Dedifferentiated amniotic fluid mesenchymal stem cell (primary cell): ENCODE measurements at regions not wholly inside any gene's neighbourhood (a gene's known extent, or its start where the extent isn't known, plus 50 kb on each side); places are given as distances from the start of the nearest gene placed in this dataset.

Source experiments
- DNase-seq: peaks from one replicate; pipeline ENCODE4 v3.0.0-alpha.2; 2016; ENCODE audit errors: extremely low spot score

DNA sequence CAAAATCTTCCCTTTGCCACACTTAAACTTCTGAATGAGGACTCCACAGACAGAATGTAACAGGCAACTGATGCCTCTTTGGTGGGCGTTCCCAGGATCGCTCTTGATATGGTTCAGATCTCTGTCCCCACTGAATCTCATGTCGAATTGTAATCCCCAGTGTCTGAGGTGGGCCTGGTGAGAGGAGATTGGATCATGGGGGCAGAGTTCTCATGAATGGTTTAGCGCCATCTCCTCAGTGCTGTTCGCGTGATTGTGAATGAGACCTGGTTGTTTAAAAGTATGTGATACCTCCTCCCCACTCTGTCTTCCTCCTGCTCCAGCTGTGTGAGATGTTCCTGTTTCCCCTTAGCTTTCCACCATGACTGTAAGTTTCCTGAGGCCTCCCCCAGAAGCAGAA, 111.1 kb upstream of the SLC66A3 start:
- no peak for DNase-seq

DNA sequence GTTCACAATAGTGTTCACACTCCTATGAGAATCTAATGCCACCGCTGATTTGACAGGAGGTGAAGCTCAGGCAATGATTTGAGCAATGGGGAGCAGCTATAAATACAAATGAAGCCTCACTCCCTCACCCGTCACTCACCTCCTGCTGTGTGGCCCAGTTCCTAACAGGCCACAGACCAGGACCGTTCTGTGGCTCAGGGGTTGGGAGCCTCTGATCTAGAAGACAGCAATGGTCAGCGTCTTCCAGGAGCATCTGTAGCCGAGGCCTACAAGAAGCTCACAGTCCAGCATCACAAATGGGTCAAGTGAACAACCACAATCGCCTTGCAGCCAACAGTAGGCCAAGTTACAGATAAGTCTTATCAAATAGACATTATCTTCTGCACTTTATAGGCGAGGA, 110.0 kb upstream of the SLC66A3 start:
- no peak for DNase-seq

DNA sequence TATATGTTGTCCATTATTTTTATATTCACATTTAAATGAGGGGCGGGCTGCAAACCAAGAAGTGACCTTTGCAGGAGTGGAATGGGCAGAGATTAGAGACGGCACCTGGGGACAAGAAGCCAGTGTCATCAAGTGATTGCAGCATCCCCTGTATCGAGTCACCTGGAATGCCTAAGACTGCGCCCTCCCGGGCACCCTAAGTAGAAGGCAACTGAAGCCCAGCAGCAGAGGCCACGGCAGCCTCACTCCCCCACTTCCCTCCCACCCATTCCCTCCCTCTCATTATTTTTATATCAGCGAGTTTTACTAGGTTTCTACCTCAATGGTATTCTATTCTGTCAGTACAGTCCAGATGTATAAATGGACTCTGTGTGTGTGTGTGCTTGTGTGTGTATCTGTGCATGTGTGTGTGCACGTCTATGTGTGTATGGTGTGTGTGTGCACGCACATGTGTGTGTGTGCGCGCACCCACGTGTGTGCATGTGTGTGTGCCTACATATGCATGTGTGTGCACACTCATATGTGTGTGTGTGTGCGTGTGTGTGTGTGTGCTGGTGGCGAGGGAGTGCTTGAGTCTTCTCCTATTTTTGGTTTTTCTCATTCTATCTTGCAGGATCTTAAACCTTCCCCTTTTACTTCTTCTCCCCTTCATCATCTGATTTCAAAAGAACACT, 106.8 kb upstream of the SLC66A3 start:
- DNase-seq = no peak

DNA sequence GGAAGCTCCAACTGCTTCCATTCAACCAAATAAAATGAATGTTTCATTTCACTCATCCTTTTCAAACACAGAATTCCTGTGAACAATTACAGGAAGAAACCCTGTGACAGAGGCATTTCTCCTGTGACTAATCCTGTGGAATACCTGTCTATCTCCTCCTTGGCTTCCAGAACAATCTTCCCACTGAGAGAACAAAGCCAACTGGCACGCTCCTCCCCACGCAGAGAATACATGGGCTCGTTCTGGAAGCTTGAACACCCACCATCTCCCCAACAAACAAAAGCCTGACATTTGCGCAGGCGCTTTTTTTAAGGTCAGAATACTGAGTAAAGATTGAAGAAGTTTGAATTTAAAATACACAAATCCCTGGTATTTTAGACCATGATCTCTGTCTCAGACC, 104.7 kb upstream of the SLC66A3 start:
- DNase-seq = no peak

DNA sequence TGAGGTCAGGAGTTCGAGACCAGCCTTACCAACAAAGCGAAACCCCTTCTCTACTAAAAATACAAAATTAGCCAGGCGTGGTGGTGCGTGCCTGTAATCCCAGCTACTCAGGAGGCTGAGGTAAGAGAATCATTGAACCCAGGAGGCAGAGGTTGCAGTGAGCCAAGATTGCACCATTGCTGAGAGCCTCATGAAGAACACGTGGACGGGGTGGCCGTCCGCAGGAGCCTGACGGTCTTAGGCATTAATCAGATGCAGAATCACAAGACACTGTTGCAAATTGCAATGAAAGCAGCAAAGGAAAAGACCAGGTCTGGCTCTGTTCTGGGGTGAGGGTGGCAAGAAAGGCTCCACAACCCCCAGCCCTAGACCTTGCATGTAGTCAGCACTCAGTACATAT, 104.0 kb upstream of the SLC66A3 start:
- DNase-seq = no peak

DNA sequence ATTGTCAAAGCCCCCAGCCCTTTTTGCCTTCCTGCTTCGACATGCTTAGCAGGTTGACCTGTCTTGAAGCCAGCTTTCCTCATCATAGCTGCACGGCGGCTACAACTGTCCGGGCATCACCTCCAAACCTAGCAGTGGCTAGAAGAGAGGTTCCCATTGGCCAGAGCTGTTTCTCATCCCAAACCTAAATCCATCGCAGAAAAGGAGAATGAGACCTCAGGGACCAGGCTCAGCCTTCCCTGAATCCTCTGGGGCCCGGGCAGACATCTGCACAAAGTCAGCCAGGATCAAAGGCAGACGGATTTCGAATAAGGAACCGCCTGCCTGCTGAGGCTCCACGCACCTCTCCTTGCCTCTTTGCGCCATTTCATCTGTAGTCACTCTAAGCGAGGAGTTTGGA, 101.7 kb upstream of the SLC66A3 start:
- DNase-seq = no peak

DNA sequence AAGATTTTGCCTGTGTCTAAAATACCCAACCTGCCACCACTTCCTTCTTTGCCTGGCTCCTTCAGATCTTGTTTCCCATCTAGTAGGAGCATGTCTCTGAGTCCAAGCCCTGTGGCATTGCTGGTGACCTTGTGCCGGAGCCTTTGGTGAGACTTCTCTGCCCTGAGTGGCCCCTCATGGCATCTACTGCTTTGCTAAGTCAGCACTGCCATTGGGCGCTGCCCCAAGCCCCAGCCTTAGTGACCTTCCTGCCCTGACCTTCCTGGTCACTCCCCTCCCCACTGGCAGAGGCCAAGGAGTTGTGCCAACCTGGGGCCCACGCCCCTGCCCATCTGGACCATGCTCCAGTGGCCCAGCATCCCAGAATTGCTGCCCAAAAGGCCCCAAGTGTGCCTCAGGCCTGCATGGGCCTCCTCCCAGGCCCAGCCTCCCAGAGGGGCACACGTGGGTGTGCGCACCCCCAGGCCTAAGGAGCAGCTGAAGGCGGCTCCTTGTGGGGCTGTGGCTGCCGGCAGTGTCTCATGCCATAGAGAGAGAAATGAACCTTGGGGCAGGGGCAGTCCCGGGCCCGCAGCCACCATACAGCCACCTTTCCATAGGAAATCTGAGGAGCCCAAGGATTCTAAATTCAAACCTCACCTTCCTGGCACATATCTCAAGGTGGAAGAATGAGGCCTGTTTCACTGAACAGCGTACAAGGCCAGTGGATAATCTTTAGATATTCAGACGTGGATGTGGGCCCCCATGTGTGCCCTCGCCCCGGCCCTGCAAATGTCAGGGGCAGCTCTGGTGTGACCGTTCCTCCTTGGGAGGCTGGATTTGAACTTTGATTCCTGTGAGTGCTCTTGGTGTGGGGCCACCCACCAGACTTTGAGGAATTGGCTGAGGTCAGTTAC, 100.2 kb upstream of the SLC66A3 start:
- DNase-seq = no peak

DNA sequence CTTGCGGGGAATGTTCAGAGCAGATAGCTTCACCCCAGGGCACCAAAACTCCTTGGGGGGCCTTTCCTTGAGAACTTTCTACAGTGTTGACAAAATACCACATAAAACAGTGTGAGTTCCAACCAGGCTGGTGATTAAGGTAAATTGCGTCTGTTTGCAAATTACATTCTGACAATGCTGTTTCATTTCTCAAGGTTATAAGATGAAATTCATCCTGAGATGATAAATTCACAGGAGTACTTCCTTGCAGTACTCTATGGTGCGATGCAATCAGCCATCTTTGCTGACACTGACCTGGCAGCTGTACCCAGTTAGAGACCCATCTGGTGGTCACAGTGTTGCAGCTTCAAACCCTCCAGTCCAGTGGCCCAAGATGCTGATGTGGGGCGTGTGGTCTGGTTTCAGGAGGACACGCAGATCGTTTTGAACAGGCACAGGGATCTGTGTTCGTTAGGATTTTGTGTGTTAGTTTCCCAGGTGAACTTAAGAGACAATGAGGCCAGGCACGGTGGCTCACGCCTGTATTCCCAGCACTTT, 99.5 kb upstream of the SLC66A3 start:
- DNase-seq = no peak

DNA sequence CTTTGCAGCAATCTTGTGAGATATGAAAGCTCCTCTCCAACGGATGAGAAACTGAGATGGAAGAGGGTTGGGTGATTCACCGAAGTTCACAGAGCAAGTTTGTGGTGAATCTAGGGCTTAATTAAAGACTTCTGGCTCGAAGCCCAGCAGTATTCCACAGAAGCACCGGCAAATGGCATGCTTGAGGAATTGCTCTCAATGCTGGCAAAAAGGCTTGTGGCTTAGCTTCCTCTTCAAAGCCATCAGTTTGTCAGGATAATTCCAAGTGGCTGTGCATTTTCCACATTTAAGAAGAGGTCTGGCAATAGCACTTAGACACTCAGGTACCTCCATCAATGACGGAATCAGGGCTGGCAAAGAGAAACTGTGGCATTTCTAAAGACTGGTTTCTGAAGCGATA, 98.7 kb upstream of the SLC66A3 start:
- peak; percentile 48 for DNase-seq

DNA sequence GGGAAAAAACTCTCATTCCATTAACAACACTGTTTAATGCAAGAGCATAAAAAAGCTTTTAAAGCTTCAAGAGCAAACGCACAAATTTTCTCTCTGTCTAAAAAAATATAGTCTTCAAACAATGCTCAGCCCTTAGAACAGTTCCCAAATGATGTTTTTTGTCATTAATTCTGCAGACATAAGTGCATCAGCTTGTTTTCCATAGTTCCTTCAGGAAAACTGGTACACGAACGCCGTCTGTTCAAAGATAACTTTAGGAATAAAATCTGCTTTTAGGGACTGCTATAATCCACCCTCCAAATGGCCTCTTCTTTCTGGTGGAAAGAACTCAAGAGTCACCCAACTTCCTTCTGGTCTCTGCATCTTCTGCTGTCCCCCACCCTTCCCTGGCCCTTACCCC, 98.2 kb upstream of the SLC66A3 start:
- no peak for DNase-seq

DNA sequence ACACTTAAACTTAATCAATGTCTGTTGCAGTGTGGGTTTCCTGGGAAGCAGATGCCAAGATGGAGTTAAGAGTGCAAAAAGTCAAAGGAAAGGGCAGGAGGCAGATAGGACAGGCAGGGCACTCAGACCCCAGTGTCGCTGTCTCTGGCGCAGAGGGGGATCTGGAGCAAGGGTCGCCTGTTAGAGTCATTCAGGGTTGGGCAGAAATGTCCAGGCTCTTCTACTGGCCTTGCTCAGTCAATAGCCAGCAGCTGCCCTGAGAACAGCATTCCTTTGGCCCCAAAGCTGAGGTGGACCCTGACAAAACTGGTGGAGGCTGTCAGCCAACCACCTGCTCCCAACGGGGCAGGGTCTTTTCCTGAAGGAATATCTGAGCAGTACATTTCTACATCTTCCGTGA, 97.1 kb upstream of the SLC66A3 start:
- no peak for DNase-seq

DNA sequence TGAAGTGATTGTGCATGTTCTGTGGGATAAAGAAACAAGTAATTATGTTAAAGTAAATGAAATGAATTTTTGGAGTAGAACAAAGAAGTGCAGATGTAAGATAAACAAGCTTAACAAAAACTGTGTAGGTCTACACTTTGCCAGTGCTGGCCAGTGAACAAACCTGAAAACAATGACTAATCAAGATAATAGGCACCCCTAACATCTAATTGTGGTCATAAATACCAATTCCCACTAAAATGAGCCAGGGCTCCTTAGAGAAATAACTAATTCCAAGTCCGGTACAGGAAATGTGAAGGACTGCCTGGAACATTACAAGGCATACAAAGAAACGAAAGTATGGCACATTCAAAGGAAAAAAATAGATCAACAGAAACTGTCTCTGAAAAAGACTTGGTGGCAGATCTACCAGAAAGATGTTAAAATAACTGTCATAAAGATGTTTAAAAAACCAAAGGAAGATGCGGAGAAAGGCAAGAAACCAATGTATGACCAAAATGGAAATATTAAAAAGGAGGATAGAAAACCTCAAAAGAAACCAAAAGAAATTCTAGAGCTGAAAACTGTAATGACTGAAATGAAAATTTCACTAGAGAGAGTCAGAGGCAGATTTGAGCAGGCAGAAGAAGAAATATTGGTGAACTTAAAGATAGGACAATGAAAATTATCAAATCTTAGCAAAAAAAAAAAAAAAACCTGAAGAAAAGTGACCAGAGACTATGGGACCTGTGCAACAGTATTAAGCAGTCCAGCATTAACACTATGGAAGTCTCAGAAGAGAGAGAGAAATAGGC, 94.7 kb upstream of the SLC66A3 start:
- no peak for DNase-seq

DNA sequence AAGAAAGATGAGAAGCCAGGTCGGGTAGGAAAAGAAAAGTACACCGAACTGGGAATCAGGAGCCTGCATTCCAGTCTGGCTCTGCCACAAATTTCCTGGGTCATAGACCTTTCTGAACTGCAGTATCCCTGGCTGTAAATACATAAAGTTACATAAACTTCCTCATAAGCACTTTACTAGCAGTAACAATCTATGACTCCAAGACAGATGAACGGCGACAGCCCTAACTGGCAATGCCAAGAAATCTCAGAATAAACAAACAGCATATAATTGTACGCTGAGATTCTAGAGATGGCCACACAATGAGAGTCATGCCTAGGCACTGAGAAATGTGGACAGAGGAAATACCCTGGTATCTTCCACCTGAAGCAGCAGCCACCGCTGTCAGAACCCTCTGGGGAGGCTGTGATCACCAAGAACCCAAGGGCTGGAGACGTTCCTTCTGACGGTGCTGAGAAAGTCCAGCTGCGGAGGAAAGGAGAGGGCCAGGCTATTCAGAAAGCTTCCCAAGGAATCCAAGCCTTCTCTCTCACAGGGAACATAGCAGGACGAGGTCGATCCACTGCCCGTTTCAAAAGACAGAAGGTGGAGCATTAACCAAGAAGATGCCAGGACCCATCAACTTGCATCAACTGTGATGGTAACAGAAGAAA, 89.3 kb upstream of the SLC66A3 start:
- no peak for DNase-seq

DNA sequence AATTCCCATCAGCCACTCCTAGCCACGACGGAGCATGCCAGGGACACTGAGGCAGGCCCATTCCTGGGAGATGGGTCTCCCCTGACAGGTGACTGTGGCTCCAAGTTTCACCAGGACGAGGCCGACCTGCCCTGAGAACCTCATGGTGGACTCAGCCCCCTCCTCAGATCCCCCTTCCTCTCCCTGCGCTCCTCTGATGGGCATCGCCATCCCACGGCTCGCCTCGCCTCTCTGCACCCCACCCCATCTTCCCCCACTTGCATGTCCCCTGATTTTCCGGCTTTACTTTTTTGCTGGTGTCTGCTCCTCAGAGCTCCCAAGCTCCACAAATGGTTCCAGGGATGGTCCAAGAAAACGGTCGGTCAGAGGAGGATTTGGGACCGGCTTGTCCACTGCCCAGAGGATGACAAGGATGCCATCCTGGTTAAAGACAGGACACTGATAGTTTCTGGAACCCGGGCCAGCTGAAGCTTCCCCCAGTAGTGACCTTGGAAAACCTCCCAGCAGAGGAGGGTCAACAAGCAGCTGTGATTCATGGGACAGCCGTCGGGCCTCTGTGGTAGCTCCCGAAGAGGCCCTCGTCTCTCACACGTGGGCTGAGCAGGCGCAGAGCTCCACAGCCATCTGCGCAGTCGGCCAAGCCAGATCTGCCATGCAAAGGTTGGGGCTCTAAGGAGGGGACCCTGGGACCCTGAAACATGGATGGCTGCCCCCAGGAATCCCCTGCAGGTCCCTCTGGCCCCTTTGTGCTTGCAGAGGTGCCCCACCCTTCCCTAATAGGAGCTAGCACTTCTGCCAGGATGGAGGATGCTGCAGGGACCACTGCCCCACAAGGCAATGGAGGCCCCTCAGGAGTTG, 87.8 kb upstream of the SLC66A3 start:
- DNase-seq = no peak

DNA sequence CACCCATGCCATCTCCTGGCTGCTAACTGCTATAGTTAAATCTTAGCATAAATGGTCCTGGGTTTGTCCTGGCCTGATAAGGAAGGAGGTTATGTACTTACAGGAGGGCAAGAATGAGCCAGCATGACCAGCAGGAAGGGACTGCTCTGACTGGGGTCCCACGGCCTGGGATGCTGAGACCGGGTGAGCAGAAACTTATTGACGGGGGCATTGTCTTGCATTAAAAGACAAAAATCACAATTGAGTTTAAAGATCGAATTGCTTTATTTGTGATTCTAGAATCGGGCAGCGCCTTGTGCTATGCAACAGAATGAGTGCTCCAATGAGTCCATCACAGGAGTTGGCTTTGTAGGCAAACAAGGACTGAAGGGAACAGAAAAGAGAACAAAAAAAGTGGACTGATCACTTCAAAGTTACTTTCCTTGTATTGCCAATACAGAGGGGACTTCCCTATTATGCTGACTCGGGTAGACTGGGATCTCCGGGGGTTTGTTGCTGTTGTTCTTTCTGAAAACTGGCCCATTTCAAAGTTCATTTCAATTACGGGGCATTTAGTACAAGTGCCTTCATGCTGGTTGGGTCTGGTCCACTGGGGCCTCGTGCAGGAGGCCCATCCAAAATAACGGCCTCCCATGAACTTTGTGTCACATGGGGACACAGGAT, 87.1 kb upstream of the SLC66A3 start:
- no peak for DNase-seq

DNA sequence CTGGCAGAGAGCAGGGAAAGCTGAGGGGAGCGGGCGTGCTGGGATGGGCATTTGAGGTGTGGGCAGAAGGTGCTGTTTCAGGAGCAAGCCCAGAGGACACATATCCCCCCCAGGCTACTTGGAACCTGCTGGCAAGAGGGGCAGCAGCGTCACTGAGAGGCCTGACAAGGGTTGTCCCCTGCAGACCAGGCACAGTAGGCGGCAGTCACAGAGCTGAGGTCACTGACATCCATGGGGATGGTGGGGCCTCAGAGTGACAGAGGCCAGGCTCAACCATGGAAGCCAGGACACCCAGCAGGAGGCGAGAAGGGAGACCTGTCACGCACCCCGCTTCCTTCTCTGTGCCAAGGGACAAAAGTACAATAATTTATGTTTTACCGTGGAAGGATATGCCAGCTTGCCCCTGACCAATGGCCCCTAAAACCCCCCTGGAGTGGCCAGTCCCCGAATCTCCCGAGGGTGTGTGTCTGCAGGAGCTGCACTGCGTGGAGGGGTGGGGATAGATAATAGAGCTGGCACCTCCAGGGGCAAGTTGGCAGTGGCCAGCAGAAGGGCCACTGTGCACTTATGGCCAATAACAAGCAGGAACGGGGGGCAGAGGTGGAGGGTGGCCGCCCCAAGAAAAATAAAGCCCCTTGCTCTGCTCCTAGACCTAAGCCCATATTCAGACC, 86.3 kb upstream of the SLC66A3 start:
- no peak for DNase-seq

DNA sequence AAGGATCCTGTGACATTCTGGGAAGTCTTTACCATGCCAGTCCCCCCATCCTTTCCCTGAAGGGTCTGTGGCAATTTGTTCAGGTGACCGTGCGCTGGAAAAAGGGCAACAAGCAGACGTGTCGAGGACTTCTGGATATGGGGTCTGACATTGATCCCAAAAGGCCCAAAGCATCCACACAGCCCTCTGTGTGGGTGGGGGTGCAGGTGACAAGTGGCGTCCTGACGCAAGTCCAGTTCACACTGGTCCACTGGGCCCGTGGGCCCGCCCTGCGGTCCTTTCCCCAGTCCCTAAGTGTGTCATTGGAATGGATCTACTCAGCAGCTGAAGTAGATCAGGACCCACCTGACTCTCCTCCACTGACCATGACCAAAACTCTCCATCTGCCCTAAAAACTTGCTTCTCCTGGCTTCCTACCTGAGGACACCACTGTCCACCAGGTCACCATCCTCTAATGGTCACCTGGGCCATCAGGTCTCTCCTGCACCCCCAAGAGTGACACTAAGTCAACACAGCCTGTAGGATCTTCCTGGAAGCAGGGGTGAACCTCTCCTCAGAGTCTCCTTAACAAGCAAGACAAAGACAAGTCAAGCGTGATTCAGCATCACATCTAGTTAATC, 85.6 kb upstream of the SLC66A3 start:
- DNase-seq = no peak

DNA sequence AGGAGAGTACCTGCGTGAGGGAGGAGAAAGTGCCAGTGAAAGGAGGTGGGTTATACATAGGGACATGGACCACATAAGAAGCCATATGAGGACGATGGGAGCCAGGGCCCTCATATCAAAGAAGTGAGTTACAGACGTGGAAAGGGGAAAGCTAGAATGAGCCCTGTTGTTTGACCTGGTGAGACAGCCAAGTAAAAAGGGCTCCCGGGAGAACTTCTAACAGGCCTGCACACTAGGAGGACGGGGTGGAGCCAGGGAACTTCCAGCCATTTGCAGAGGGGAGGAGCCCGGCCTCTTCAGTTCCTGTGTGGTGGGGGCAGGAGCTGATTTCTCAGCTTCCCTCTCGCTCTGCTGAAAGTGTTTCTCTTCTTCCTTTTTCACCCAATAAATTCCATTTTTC, 84.1 kb upstream of the SLC66A3 start:
- DNase-seq = no peak

DNA sequence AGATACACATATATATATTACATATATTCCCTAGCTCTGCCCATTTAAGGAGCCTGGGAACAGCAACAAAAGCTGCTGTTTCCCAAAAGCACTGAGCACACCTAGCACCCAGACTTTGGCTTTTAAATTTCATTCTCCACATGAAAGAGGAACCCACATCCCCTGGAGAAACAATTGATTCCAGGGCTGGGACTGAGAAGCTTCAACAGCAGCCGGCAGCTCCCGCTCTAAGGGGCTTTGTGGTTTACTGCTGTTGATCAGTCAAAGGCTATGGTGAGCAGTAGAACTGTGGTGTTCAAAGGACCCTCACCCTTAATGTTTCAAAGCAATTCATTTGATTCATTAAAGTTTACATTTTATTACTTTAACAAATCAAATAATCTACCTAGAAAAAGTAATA, 83.3 kb upstream of the SLC66A3 start:
- DNase-seq = no peak
